ENCODE measurements at regions not wholly inside any gene's neighbourhood (a gene's known extent, or its start where the extent isn't known, plus 50 kb on each side); places are given as distances from the start of the nearest gene placed in this dataset.

GRCh38 chr5:4511996-4512656, 628.0 kb upstream of the ADAMTS16 start:
- TF ChIP-seq FOXA1 (IDR thresholded peaks at IDR 0.05) (no peak), SUZ12 (IDR thresholded peaks at IDR 0.05) (no peak), FOXM1 (IDR thresholded peaks at IDR 0.05; ENCODE audit: borderline replicate concordance) (no peak), L3MBTL2 (conservative IDR thresholded peaks at IDR 0.05) (no peak), SP1 (IDR thresholded peaks at IDR 0.05) (no peak), LEF1 (IDR thresholded peaks at IDR 0.05; ENCODE audit: borderline replicate concordance) (no peak), NFRKB (IDR thresholded peaks at IDR 0.05) (no peak), ELF4 (IDR thresholded peaks at IDR 0.05) (no peak), TARDBP (IDR thresholded peaks at IDR 0.05) (no peak), BHLHE40 (IDR thresholded peaks at IDR 0.05; ENCODE audit: borderline replicate concordance) (no peak), PKNOX1 (IDR thresholded peaks at IDR 0.05) (no peak), CTBP1 (IDR thresholded peaks at IDR 0.05; ENCODE audit: borderline replicate concordance) (no peak)

All from HEK293T (cell line).